ENCODE measurements at regions not wholly inside any gene's neighbourhood (a gene's known extent, or its start where the extent isn't known, plus 50 kb on each side); places are given as distances from the start of the nearest gene placed in this dataset.

DNA sequence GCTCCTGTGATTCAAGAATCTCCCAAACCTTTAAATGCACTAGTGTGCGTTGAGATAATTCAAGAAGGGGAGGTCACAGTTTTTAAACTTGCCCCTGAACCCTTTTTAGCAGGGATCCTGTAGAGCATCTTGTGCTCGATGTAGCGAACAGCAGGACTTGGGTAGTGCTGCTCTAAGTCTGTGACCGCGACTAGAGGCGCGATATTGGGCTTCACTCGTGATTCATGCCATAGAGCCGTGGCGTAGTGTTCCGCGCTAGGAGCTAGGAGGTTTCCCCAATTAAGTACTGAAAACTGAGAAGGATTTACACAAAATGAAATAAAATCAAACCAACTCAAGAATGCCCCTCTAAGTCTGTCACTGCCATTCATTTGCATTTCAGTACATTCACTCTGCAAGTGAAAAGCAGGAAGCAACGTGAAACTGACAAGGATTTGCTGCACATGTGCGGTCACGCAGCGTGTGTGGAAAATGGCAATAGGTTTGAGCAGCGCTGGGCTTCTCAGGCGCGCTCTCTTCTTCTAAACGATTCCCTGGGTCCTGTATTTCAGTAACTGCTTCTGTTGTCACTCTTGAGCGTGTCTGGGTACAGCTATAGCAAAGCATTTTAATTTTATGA is 1135.9 kb upstream of the WWC1 start:
- DNase-seq = no peak

DNA sequence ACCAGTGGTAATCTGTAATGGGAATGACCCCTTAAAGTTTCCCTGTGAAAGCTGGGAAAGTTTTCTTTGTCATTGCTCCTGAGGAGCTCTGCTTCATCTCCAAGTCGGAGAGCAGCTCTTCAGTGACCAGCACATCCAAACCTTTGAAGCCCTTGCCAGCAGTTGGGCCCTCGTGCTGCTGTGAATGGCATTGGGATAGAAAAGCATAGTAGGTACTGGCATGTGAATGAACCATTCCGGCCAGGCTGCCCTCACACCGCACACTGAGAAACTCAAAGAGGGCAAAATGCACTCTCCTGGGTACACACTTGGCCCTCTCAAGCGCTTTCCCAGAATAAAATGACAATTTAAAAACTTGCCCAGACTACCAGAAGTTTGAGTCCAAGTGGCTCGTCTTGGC is 1135.0 kb upstream of the WWC1 start:
- no peak for DNase-seq

DNA sequence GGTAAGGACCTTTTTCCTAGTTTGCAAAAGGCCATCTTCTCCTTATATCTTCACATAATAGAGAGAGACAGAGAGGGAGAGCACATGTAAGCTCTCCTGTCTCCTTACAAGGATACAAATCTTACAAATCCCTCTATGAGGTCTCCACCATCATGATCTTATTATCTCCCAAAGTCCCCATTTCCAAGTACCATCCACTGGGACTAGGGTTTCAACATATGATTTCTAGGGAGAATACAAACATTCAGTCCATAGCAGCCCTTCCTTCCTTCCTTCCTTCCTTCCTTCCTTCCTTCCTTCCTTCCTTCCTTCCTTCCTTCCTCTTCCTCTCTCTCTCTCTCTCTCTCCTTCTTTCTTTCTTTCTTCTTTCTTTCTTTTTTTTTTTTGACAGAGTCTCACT is 1132.9 kb upstream of the WWC1 start:
- DNase-seq = no peak

DNA sequence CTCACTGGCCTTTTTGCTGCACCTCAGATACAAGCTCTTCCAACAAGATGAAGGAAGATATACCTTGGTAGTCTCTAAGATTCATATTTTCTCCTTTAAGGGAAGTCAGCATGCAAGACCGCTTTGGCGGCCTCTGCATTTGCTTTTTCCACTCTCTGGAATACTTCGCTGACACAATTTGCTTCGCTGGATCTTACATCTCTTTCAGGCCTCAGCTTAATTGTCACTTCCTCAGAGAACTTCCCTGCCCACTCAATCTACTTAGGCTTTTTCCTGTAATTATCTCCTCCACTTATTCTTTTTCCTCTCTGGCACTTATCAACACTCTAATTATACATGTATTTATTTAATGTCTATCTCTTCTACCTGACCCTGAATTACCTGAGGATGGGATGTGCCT is 1131.1 kb upstream of the WWC1 start:
- DNase-seq = no peak

DNA sequence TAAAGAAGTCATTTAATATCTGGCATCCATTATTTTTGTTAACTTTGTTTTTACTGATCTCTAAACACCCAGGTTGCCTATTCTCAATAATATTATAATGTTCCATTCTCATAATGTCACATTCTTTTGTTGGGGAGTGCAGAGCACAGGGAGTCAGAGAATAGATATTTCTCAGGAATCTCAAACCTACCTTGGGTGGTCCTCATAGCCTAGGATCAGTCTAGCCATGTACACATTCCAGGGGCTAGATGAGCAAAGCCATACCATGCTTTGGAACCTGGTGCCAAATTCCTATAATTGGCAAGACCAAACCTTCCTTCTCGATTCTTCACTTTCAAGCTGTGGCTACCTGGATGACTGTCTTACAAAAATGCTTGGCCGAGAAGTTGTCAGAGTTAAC is 1124.7 kb upstream of the WWC1 start:
- no peak for DNase-seq

DNA sequence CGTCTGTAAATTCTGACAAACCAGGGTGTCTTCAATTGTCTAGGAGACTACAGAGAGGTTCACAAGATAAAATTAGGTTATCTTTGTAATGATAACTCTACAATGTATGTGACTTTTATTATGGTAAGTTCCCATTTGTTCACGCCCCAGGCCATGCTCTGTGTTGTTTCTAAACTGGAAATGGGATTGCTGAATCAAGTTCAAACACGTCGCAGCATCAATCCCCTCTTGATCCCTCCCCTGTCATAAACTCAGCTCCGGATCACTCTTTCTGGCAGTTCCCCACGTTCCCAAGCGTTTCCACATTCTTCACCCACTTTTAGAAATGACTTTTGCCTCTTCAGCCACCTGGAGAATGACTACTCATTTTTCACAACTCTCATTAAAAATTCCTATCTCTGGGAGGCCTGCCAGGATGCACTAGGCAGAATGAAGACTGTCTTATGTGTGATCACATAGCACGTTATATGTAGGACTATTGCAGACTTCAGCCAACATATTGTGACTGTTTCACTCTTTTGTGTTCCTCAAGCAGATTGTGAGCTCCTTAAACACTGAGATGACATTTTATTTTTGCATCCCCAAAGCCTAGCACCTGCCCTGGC is 1124.2 kb upstream of the WWC1 start:
- no peak for DNase-seq

DNA sequence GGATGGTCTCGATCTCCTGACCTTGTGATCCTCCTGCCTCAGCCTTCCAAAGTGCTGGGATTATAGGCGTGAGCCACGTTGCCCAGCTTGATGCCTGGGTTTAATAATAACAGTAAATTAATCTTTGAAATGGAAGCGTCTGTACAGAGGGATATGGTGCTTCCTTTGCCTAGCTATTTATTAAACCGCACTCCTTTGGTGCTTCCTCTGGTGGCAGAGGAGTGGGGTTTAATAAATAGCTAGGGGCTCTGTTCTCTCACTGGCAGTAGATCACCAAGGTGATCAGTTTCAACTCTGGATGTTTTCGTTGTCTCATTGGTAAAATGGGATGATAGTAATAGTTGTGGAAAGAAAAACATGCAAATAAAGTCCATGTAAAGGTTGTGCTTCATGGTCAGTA is 1122.5 kb upstream of the WWC1 start:
- no peak for DNase-seq

DNA sequence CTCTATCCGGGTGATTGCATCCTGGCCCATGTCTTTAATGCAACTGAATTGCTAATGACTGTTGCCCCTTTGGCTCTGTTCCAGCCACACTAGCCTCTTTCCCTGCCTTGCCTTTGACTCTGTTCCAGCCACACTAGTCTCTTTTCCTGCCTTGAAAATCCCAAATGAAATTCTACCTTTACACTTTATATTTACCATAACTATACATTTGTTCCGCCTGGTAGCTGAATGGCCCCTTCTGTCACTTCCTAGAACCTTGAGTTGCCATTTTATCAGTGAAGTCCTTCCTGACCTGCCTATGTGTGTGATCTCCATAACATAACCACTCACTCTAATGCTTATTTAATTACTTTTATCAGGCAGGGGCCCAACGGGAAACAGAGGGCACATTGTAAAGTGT is 1120.4 kb upstream of the WWC1 start:
- no peak for DNase-seq

DNA sequence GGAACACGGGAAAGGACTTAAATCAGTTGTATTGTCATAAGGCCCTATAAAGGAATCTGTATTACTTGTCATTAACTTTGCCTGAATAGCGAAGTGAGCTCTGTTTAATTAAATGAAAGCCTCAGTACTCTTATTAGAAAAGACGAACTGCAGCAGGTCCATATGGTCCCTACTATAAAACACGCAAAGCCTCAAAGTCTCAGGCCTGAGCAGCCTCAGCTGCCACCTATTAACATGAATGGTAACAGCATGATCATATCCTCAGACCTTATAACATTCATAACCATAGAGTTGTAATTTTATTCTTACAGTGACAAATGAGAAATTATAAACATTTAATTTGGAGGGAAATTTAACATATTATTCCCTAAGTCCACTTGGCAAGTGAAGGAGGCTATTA is 1113.7 kb upstream of the WWC1 start:
- no peak for DNase-seq

DNA sequence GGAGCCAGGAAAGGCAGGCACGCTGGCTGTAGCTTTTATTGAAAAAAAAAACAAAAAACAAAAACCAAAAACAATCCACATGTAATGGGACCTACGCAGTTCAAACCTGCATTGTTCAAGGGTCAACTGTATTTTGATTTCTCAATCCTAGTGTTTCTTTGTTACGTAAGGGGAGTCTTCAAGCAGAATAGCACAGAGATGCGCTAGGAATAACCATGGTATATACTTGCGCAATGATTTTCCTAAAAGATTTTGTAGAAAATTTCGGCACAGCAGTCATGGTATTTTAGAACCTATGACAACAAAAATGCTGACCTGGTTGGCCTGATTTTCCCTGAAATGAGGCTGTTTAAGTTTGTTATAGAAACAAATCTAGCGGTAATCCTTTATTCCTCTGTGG is 1110.5 kb upstream of the WWC1 start:
- no peak for DNase-seq

DNA sequence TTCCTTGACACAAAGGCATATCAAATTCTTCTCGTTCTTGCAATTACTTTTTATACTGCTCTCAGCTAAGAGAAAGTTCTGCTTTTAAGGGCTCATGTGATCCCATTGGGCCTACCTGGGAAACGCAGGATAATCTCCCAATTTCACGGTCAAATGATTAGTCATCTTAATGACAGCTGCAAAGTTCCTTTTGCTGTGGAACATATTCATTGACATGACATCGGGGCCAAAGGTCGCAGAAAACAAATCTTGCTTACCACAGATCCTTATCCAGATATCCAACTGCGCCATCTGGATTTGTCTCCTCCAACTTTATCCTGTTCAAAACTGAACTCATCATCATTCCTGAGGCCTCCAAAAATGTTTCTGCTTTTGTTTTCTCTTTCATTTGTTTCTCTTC is 1085.6 kb upstream of the WWC1 start:
- DNase-seq = no peak

DNA sequence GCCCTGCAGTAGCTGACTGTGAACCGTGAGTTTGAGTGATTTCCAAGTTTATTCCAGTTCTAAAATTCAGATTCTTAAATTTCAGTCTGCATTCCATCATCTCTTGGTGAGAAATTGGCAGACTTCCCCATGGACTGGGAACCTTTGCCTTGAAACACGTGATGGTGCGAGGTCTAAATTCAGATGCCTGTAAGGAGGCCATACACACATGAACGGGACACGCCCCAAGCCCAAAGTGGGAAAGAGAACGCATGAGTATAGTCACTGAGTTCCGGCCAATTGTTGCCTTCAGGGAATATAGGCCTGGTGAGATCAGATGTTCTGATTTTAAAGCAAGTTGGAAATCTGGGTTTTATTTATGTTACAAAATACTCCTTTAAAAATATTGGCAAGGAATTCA is 1084.4 kb upstream of the WWC1 start:
- no peak for DNase-seq

DNA sequence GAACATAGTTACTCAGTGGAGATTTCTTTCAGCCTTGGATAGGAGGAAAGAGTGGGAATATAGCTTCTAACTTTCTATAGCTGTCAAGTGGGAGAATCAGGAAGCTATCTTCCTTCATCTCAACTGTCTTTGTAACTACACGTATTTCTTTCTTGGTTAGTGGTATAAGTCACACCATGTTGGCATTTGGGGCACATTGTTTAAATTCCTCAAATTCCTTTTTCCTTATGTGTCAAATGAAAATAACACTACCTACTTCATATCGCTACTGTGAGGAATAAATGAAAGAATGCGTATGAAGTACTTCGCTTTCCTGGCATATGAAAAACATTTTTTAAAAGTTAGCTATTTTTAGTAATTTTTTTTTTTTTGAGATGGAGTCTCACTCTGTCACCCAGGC is 1082.5 kb upstream of the WWC1 start:
- no peak for DNase-seq

DNA sequence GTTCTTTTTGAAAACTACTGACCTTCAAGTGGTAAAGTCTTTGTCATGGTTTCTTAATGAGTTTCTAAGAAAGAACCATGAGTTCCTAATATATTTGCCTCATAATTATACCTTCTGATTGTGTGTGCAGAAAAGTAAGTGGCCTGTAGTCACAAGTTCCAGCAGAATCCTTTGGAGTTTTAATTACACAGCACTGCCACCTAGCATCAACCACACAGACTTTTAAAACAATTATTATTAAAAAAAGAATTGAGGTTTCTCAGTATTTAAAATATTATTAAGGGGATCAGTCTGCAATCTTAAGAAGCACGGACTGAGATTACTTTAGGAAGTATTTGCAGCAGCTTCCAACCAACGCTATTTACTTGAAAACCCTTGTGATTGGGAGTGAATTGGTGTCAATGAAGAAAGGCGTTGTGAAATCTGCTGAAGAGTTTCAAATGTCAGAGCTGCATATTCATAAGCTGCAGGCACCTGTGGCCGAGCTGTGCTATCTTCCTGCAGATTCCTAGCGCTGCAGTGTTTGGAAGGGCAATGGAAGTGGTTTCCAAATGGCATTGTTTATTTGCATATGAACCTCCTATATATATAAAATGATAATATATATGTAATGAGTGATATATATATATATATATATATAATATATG is 1074.2 kb upstream of the WWC1 start:
- no peak for DNase-seq

DNA sequence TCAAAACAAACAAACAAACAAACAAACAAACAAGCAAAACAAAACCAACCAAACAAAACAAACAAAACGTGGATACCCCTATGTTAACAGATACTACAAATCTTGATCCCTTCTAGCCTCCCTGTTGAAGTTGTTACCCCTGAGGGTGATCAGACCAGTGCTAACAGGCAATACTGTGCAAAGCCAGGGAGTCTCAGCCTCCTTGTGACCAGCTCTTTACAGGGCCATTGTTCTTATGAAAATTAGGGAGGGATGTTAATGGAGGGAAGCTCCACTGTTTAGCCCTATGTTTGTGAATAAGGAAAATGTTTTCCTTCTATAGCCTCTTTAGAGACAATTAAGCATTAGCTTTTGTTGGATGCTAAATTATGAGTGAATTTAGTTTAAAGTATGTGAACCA is 1072.1 kb upstream of the WWC1 start:
- DNase-seq = no peak

DNA sequence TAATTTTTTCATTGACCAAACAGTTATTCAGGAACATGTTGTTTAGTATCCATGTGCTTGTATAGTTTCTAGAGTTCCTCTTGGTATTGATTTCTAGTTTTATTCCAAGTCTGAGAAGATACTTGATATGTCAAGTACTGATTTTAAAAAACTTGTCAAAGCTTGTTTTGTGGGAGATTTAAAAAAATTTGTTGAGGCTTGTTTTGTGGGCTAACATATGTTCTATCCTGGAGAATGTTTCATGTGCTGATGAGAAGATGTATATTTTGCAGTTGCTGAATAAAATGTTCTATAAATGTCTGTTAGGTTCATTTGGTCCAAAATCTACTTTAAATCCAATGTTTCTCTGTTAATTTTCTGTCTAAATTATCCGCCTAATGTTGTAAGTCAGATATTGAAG is 1065.1 kb upstream of the WWC1 start:
- no peak for DNase-seq

DNA sequence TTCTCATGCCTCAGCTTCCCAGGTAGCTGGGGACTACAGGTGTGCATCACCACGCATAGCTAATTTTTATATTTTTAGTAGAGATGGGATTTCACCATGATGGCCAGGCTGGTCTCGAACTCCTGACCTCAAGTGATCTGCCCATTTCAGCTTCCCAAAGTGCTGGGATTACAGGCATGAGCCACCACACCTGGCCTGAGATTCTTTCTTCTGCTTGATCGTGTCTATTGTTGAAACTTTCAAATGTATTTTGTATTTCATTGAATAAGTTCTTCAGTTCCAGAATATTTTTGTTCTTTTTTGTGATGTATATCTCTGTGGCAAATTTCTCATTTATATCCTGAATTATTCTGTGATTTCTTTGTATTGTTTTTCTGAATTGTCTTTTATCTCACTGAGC is 1063.3 kb upstream of the WWC1 start:
- DNase-seq = no peak

DNA sequence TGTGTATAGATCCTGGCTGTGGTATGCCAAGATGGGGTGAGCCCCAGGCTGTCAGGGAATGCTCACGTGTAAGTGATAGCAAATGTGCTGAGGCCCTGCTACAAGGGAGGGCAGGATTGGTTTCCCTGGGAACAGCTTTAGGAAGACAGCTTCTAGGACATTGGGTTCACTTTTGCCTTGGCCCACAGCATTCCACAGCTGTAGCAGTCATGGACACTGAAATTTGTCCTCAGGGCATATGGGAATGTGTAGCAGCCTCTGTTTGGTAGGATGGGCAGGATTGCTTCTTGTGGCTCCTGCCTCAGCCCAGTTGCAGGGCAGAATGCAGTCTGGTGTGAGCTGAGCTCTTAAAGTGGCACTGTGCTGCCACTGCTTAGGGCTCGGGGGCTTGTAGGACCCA is 1061.7 kb upstream of the WWC1 start:
- DNase-seq = no peak

DNA sequence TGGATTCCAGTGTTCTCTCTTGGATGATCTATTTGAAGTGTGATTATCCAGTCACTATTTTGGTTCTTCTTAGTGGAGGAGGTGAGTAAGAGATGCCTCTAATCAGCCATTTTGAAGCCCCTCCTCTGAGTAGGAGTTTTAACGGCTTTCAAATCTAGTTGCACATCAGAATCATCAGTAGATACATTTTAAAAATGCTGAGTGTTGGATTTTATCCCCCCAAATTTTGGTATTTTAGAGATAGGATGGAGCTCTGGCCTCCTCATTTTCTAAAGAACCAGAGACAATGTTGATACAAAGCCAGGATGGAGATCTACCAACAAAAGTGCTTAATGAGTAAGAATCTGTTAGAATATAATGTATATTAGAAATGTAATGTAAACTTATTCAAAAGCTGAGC is 1061.0 kb upstream of the WWC1 start:
- no peak for DNase-seq

DNA sequence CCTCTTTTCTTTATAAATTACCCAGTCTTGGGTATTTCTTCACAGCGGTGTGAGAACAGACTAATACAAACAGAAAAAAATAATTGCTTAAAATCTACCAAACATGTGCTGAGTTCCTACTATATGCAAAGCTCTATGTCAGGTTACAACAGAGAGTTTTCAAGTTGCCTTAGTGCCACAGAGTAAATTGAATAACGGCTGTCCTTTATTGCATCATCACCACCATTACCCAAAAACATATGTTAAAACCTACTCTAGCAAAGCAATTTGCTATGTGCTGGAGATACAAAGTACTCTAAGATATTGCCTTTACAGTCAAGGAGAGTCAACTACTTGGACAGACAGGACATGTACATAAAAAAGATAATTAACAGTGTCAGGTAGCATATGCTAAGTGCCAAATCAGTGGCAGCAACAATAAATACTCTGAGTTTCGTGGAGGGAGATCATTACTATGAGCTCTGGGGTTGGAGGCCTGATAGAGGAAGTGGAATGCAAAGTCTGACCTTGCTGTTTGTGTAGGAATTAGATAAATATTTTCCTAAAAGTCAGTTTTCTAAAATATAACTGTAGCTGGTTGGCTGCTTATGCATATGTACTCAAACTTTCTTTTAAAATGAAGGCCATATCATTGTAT is 1058.7 kb upstream of the WWC1 start:
- DNase-seq = no peak

DNA sequence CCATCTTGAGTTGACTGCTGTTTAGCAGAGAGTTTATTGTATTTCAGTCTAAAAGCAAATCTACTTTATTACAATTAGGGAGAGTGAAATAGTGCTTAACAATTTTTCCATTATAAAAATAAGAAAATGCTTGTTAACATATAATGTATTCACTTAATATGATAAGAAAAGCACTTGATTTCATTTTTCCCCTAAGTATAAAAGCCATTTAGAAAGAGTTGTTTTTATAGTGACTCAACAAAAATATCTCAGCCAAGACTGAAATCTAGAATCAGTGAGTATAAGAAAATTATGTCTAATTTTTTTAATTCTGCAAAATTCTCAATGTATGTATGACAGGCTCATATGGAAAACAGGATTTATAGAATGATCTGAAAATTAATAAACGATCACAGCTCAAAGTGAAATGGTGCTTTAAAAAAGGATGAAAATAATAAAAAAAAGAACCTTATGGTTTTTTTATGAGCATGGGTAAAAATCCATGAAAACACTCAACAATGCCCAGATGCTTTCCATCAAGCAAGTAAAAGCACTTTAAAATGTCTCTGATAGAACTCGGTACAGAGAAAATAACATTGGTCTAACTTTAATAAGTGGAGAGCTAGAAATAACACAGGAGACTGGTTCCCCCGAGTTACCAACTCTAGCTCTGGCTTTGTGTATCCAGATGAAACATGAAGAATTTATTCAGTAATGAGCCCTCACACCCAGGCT is 1057.8 kb upstream of the WWC1 start:
- no peak for DNase-seq

DNA sequence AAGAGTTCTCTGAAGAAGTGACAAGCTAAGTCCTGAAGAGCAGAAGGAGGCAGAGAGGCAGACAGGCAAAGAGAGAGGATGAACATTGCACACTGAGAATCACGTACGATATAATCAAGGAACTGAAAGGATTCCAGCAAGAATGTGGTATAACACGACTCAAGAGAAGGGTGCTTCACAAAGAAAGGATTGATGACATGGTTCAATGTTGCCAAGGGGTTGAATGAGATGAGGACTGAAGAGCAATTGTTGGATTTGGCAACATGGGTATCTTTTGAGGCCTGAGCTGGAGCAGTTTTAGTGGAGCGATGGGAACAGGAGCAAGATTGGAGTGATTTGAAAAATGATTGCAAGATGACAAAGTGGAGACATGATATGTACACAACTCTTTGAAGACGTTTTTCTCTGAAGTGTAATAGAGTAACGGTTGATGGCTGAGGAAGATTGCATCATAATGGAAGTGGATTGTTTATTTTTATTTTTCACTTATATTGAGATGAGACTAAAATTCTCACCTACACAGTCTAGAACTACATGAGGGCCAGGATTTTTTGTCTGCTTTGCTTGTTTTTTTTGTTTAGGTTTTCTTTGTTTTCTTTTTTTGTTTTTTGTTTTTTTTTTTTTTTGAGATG is 1049.9 kb upstream of the WWC1 start:
- no peak for DNase-seq

DNA sequence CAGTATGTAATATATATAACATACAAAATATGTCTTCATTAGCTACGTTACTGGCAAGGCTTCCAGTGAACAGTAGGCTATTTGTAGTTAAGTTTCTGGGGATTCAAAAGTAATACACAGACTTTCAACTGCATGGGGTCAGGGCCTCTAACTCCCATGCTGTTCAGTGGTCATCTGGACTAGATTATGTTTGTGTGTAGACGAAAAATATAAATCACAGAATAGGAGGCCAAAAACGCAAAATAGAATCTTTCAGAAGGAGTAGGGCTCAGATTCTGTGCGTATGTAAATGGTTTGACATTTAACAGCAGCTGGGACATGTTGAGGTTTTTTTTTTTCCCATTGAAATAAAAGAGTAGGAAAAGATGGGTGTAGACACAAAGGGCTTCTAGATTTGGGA is 1048.7 kb upstream of the WWC1 start:
- DNase-seq = no peak

Measured in T-helper 2 cell (primary cell).